Stimulated activated naive CD8-positive, alpha-beta T cell treated with anti-CD3 and anti-CD28 coated beads, Interleukin-15, Interleukin-2, amounts not matched to agents 100 ng/mL and 50 ng/mL, for 24 hours (primary cell): ENCODE measurements at regions not wholly inside any gene's neighbourhood (a gene's known extent, or its start where the extent isn't known, plus 50 kb on each side); places are given as distances from the start of the nearest gene placed in this dataset.

Experiments used
- H3K27ac Mint-ChIP-seq: one replicate; pipeline ENCODE4 v1.8.0; 2021; ENCODE audit warnings: mild to moderate bottlenecking, mixed read lengths
- H3K27me3 Mint-ChIP-seq: one replicate; pipeline ENCODE4 v1.8.0; 2021; ENCODE audit warnings: mixed read lengths
- H3K36me3 Mint-ChIP-seq: one replicate; pipeline ENCODE4 v1.8.0; 2021; ENCODE audit warnings: low read depth, mixed read lengths
- H3K4me1 Mint-ChIP-seq: one replicate; pipeline ENCODE4 v1.8.0; 2021; ENCODE audit warnings: low read depth, mixed read lengths
- H3K4me3 Mint-ChIP-seq: one replicate; pipeline ENCODE4 v1.8.0; 2021; ENCODE audit warnings: mild to moderate bottlenecking, mixed read lengths
- H3K9me3 Mint-ChIP-seq: one replicate; pipeline ENCODE4 v1.8.0; 2021; ENCODE audit warnings: mixed read lengths

GRCh38 chr5:110362261-110362660 is 364.2 kb downstream of the TMEM232 start:
- no peak overlapping the region for H3K4me3 Mint-ChIP-seq
- no peak overlapping the region for H3K27ac Mint-ChIP-seq
- H3K27me3 Mint-ChIP-seq: no peaks in the 10 kb centered on the region
- no peaks in the 10 kb centered on the region for H3K4me1 Mint-ChIP-seq
- H3K9me3 Mint-ChIP-seq: no peaks in the 10 kb centered on the region
- no peaks in the 10 kb centered on the region for H3K36me3 Mint-ChIP-seq

DNA sequence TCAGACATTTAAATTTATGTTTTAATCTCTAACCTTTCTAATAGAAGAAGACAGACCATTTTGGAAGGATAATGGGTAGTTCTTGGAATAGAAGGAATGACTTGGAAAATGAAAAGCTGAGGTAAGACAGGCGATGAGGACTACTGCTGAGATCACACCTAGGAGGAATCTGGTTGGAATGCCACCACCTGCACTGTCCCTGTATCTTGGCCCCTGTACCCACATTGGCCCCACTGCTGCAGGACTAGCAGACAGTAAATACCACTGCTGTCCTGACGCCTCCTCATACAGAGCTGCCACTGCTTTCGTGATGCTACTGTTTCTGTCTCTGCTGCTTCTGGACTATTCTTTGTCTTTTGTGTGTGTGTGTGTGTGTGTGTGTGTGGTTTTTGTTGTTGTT is 359.8 kb downstream of the TMEM232 start:
- H3K36me3 Mint-ChIP-seq: no peaks in the 10 kb centered on the region
- H3K4me1 Mint-ChIP-seq: peaks cover 9% of the 10 kb centered on the region
- H3K27me3 Mint-ChIP-seq: no peaks in the 10 kb centered on the region
- H3K4me3 Mint-ChIP-seq: no peak overlapping the region
- H3K27ac Mint-ChIP-seq: no peak overlapping the region
- no peaks in the 10 kb centered on the region for H3K9me3 Mint-ChIP-seq
